A549 (cell line): ENCODE measurements at regions not wholly inside any gene's neighbourhood (a gene's known extent, or its start where the extent isn't known, plus 50 kb on each side); places are given as distances from the start of the nearest gene placed in this dataset.

Experiments
- BHLHE40 ChIP-seq: IDR thresholded peaks from 2 replicates; pipeline ENCODE4 v1.6.1; 2012; ENCODE audit warnings: low read depth, low read length, inconsistent platforms
- CBX2 ChIP-seq: fragments of 200-600 bp; sonication (generic); IDR thresholded peaks from 2 replicates; pipeline ENCODE4 v1.6.1; 2016; ENCODE audit warnings: low read depth, mild to moderate bottlenecking, borderline replicate concordance
- CBX8 ChIP-seq: fragments of 200-600 bp; sonication (generic); IDR thresholded peaks from 2 replicates; pipeline ENCODE4 v1.6.1; 2016
- CEBPB ChIP-seq, 2 experiments: fragments of >200 bp in 1 of 2; sonication (Bioruptor Twin) in 1 of 2; formaldehyde crosslinking in 1 of 2; IDR thresholded peaks; 2 replicates each; pipeline ENCODE4 v1.6.1; 2012 to 2016
- CHD4 ChIP-seq: fragments of 200-600 bp; sonication (generic); IDR thresholded peaks from 2 replicates; pipeline ENCODE4 v1.6.1; 2016; ENCODE audit warnings: antibody characterized with exemption, mild to moderate bottlenecking, borderline replicate concordance
- CTCF ChIP-seq: fragments of >200 bp; sonication (Bioruptor Twin); formaldehyde crosslinking; IDR thresholded peaks from 3 replicates; pipeline ENCODE4 v1.5.1; 2016
- MAX ChIP-seq: IDR thresholded peaks from 2 replicates; pipeline ENCODE4 v1.6.1; 2012
- MAZ ChIP-seq: fragments of 150-350 bp; IDR thresholded peaks from 2 replicates; pipeline ENCODE4 v1.6.1; 2014; ENCODE audit warnings: antibody characterized with exemption, low read depth, low read length, borderline replicate concordance
- POLR2A ChIP-seq: IDR thresholded peaks from 2 replicates; pipeline ENCODE4 v1.6.1; 2012; ENCODE audit warnings: mild to moderate bottlenecking, low read length
- RAD21 ChIP-seq, 2 experiments: fragments of >200 bp in 1 of 2; sonication (Bioruptor Twin) in 1 of 2; formaldehyde crosslinking in 1 of 2; IDR thresholded peaks in 1 of 2; conservative IDR thresholded peaks in 1 of 2; 2 replicates in 1 of 2; 3 replicates in 1 of 2; pipeline ENCODE4 v1.6.1; 2012 to 2018; ENCODE audit warnings: inconsistent platforms in 1 of 2
- USF2 ChIP-seq: fragments of 450-650 bp; IDR thresholded peaks from 2 replicates; pipeline ENCODE4 v1.6.1; 2014; ENCODE audit warnings: antibody characterized with exemption
- TF ChIP-seq, protein P1 (sequence below): fragments of 200-600 bp; sonication (generic); IDR thresholded peaks from 2 replicates; pipeline ENCODE4 v1.6.1; 2016; ENCODE audit warnings: antibody characterized with exemption, mild to moderate bottlenecking, moderate library complexity

GRCh38 chr9:65444943-65445342 lies 159.9 kb upstream of the FOXD4L5 start:
- TF ChIP-seq CTCF: no peak
- no peak for TF ChIP-seq POLR2A
- no peak for TF ChIP-seq RAD21 (conservative IDR thresholded peaks at IDR 0.05 in 1 of 2, IDR thresholded peaks at IDR 0.05 in 1 of 2)
- TF ChIP-seq, protein P1, sequence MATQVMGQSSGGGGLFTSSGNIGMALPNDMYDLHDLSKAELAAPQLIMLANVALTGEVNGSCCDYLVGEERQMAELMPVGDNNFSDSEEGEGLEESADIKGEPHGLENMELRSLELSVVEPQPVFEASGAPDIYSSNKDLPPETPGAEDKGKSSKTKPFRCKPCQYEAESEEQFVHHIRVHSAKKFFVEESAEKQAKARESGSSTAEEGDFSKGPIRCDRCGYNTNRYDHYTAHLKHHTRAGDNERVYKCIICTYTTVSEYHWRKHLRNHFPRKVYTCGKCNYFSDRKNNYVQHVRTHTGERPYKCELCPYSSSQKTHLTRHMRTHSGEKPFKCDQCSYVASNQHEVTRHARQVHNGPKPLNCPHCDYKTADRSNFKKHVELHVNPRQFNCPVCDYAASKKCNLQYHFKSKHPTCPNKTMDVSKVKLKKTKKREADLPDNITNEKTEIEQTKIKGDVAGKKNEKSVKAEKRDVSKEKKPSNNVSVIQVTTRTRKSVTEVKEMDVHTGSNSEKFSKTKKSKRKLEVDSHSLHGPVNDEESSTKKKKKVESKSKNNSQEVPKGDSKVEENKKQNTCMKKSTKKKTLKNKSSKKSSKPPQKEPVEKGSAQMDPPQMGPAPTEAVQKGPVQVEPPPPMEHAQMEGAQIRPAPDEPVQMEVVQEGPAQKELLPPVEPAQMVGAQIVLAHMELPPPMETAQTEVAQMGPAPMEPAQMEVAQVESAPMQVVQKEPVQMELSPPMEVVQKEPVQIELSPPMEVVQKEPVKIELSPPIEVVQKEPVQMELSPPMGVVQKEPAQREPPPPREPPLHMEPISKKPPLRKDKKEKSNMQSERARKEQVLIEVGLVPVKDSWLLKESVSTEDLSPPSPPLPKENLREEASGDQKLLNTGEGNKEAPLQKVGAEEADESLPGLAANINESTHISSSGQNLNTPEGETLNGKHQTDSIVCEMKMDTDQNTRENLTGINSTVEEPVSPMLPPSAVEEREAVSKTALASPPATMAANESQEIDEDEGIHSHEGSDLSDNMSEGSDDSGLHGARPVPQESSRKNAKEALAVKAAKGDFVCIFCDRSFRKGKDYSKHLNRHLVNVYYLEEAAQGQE: no peak
- TF ChIP-seq MAX: no peak
- no peak for TF ChIP-seq CHD4
- TF ChIP-seq USF2: no peak
- no peak for TF ChIP-seq MAZ
- no peak for TF ChIP-seq BHLHE40
- TF ChIP-seq CBX8: no peak
- TF ChIP-seq CBX2: no peak
- TF ChIP-seq CEBPB (IDR thresholded peaks at IDR 0.05): no peak
